ENCODE measurements at regions not wholly inside any gene's neighbourhood (a gene's known extent, or its start where the extent isn't known, plus 50 kb on each side); places are given as distances from the start of the nearest gene placed in this dataset.

DNA sequence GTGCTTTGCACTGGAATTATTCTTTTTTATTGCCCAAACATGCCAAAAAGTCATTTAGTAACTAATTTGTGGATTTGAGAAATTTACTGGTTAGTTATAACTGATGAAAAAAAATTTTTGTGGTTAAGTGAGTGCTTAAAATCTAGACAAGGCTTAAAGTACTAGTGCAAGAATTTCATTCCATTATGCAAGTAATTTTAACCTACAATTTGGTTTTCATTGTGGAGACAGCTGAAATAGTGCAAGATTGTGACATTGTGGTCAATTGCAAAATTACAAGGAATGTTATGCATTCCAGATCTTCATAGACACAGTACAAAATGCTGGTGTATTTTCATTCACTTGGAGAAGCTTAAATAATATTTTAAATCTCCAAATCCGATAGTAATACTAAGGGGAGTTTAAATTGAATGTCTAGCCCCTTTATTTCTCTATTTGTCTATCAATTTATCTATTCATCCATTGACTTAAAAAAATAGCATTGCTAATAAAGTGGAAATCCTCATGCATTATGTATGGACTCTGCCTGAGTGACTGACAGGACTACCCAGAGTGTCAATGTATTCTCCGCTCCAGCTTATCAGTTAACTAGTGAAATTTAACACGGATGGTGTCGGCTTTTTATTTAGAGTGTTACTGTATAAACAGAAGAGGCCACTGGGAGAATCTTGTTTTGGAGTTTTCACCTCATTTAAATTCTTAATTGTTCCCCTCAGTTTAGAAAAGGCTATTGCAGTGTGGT lies 125.9 kb downstream of the ALX1 start:
- DNase-seq (ENCODE audit: low read depth), result no peak
- H3K27me3 ChIP-seq (ENCODE audit: control insufficient read depth, insufficient read depth, low read length), result no peaks in the 10 kb centered on the region
- H3K36me3 ChIP-seq (ENCODE audit: control insufficient read depth, insufficient read depth, low read length), result no peaks in the 10 kb centered on the region
- H3K4me3 ChIP-seq (ENCODE audit: low read depth, low read length), result no peak overlapping the region
- FAIRE-seq, result no peak
- TF ChIP-seq, protein P1, sequence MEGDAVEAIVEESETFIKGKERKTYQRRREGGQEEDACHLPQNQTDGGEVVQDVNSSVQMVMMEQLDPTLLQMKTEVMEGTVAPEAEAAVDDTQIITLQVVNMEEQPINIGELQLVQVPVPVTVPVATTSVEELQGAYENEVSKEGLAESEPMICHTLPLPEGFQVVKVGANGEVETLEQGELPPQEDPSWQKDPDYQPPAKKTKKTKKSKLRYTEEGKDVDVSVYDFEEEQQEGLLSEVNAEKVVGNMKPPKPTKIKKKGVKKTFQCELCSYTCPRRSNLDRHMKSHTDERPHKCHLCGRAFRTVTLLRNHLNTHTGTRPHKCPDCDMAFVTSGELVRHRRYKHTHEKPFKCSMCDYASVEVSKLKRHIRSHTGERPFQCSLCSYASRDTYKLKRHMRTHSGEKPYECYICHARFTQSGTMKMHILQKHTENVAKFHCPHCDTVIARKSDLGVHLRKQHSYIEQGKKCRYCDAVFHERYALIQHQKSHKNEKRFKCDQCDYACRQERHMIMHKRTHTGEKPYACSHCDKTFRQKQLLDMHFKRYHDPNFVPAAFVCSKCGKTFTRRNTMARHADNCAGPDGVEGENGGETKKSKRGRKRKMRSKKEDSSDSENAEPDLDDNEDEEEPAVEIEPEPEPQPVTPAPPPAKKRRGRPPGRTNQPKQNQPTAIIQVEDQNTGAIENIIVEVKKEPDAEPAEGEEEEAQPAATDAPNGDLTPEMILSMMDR (IDR thresholded peaks at IDR 0.05; ENCODE audit: insufficient read depth, low read length, severe bottlenecking), result no peak

DNA sequence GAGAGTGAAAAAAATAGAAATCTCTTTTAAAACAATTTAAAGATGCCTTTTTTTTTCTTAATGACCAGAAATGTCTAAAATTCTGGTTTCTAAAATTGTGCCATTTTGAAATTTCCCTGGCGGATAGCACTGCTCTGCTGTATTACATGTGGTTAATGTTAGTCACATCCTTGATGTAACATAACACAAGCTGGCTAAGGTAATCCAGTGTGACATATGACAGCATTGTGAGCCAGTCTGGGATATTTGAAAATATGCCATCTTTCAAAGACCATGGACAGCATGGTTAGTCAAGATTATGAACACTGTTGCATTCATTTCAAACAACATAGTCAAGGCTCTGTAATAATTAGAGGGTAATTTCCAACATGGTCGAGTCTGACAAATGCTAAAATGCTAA lies 133.2 kb downstream of the ALX1 start:
- no peak for FAIRE-seq
- no peak overlapping the region for H3K4me3 ChIP-seq (ENCODE audit: low read depth, low read length)
- peak; percentile 16 for DNase-seq (ENCODE audit: low read depth)
- H3K36me3 ChIP-seq (ENCODE audit: control insufficient read depth, insufficient read depth, low read length), result no peaks in the 10 kb centered on the region
- H3K27me3 ChIP-seq (ENCODE audit: control insufficient read depth, insufficient read depth, low read length), result no peaks in the 10 kb centered on the region
- TF ChIP-seq, protein P1 (IDR thresholded peaks at IDR 0.05; ENCODE audit: insufficient read depth, low read length, severe bottlenecking), result no peak

DNA sequence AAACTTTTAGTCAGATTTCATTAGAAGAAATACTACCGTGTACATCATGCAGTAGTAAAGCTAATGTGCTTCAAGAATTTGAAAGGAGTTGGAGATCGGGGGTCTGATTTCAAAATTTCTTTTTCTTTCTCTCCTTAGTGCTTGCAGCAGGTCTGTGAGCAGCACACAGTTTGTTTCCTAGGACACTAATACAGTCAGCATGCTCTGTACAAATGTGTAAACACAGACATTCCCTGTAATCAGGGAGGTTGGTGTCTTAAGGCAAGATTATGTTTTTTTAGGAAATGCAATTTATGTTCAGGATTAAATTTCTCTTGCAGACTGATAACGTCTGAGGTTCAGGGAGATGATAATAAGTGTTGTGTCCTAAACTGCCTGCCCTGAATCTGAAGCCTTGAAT lies 142.7 kb downstream of the ALX1 start:
- DNase-seq (ENCODE audit: low read depth), result no peak
- Histone ChIP-seq H3K27me3 (ENCODE audit: control insufficient read depth, insufficient read depth, low read length) (no peaks in the 10 kb centered on the region), H3K4me3 (ENCODE audit: low read depth, low read length) (no peak overlapping the region), H3K36me3 (ENCODE audit: control insufficient read depth, insufficient read depth, low read length) (no peaks in the 10 kb centered on the region)
- TF ChIP-seq, protein P1 (IDR thresholded peaks at IDR 0.05; ENCODE audit: insufficient read depth, low read length, severe bottlenecking), result no peak
- no peak for FAIRE-seq

DNA sequence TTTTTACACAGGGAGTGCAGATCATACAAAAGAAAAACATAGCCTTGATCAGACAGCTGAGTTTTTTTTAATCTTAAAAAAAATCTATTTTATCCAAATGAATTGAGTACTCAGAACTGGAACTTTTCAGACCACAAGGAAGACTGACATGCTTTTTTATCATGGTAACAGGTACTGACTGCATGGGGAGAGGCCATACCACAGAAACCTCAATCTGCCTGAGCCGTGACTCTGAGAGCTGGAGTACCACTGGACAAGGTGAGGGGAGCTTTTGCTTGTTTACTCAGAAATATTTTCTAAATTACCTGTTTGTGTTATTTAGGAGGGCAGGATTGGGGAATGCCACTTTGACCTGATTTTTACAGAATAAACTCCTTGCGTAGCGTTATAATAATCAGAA lies 143.9 kb downstream of the ALX1 start:
- H3K27me3 ChIP-seq (ENCODE audit: control insufficient read depth, insufficient read depth, low read length), result no peaks in the 10 kb centered on the region
- no peak for FAIRE-seq
- no peaks in the 10 kb centered on the region for H3K36me3 ChIP-seq (ENCODE audit: control insufficient read depth, insufficient read depth, low read length)
- TF ChIP-seq, protein P1 (IDR thresholded peaks at IDR 0.05; ENCODE audit: insufficient read depth, low read length, severe bottlenecking), result no peak
- no peak overlapping the region for H3K4me3 ChIP-seq (ENCODE audit: low read depth, low read length)
- DNase-seq (ENCODE audit: low read depth), result no peak

DNA sequence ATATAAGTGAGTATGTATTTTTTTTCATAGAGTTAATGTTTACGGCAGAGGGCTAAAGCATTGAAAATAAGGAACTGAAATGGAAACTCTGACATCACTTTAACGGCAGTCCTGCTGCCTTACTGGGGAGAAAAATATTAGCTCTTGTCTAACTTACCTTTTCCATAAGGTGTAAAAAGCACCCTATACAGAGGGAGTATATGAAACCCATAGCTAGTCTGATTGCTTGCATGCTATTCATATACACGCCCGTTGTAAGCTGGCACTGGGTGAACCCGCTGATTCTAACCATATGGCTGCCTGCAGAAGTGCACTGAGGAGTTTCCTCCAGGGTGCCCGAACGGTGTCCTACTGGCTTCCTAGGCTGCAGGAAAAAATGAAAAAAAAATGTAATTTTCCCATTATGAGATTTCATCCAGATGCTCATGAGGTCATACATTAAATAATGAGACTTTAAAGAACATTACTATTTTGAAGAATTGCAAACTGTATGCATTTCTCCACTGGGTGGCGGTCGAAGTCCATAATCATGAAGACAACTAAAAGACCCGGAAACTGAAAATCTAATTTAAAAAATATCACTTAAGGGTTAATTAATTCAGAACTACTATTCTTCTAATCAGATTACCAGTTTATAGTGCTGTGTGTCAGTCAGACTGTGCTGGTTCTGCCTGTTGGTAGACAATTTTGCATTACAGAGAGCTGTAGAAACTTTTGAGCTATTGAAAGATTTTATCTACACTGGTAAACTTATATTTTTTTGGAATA lies 144.7 kb downstream of the ALX1 start:
- FAIRE-seq (no peak), DNase-seq (ENCODE audit: low read depth) (peak; percentile 47)
- Histone ChIP-seq H3K27me3 (ENCODE audit: control insufficient read depth, insufficient read depth, low read length) (no peaks in the 10 kb centered on the region), H3K36me3 (ENCODE audit: control insufficient read depth, insufficient read depth, low read length) (no peaks in the 10 kb centered on the region), H3K4me3 (ENCODE audit: low read depth, low read length) (no peak overlapping the region)
- TF ChIP-seq, protein P1 (IDR thresholded peaks at IDR 0.05; ENCODE audit: insufficient read depth, low read length, severe bottlenecking), result peak; percentile 42

Measured in bronchial epithelial cell (primary cell).